GM12865 (cell line): ENCODE measurements at regions not wholly inside any gene's neighbourhood (a gene's known extent, or its start where the extent isn't known, plus 50 kb on each side); places are given as distances from the start of the nearest gene placed in this dataset.
"Not testable (repeated sequence)": the region's sequence is repeated elsewhere in the genome, so short reads cannot be mapped to it uniquely, and the experiment has no call there.

Experiments used
- DNase-seq: peaks from one replicate; pipeline ENCODE4 v3.0.0; 2010; ENCODE audit warnings: low read depth
- H3K4me3 ChIP-seq: 2 replicates; pipeline ENCODE4 v1.5.1; 2011; ENCODE audit warnings: mild to moderate bottlenecking, low read depth, low read length, control low read depth
- CTCF ChIP-seq: IDR thresholded peaks from 2 replicates; pipeline ENCODE4 v1.5.1; 2011; ENCODE audit warnings: low read length, control low read depth, low read depth, inconsistent platforms; ENCODE audit not compliant: insufficient read depth; ENCODE audit errors: missing control alignments

- DNase-seq: no peak
- no peak overlapping the region for H3K4me3 ChIP-seq
- no peak for TF ChIP-seq CTCF
Measured at GRCh38 chr1:224052772-224053171, 61.1 kb upstream of the FBXO28 start.

- not testable (repeated sequence) for H3K4me3 ChIP-seq, DNase-seq
Measured at GRCh38 chr1:224051782-224052181, 62.1 kb upstream of the FBXO28 start.

- no peak for TF ChIP-seq CTCF
- H3K4me3 ChIP-seq: no peak overlapping the region
- no peak for DNase-seq
Measured at GRCh38 chr1:224051086-224051406, 62.9 kb upstream of the FBXO28 start.

GRCh38 chr1:224047538-224047937 lies 66.4 kb upstream of the FBXO28 start:
- no peak for DNase-seq
- H3K4me3 ChIP-seq: no peak overlapping the region
- no peak for TF ChIP-seq CTCF

- TF ChIP-seq CTCF: no peak
- DNase-seq: no peak
- H3K4me3 ChIP-seq: no peak overlapping the region
Measured at GRCh38 chr1:224045556-224045955, 68.4 kb upstream of the FBXO28 start.

- TF ChIP-seq CTCF: no peak
- DNase-seq: no peak
- no peak overlapping the region for H3K4me3 ChIP-seq
Measured at GRCh38 chr1:224044420-224044819, 69.5 kb upstream of the FBXO28 start.

GRCh38 chr1:224042557-224043118 lies 71.3 kb upstream of the FBXO28 start:
- no peak overlapping the region for H3K4me3 ChIP-seq
- no peak for TF ChIP-seq CTCF
- DNase-seq: peak; percentile 27
